Loucy (cell line): ENCODE measurements at regions not wholly inside any gene's neighbourhood (a gene's known extent, or its start where the extent isn't known, plus 50 kb on each side); places are given as distances from the start of the nearest gene placed in this dataset.

ENCODE experiments used
- EZH2phosphoT487 ChIP-seq: fragments of 200-600 bp; IDR thresholded peaks from 2 replicates; pipeline ENCODE4 v1.6.1; 2018; ENCODE audit warnings: antibody characterized with exemption, mild to moderate bottlenecking, moderate library complexity, borderline replicate concordance
- TF ChIP-seq, protein P1 (sequence below): fragments of 200-600 bp; sonication (generic); conservative IDR thresholded peaks from 2 replicates; pipeline ENCODE4 v1.5.1; 2014; ENCODE audit warnings: mild to moderate bottlenecking, antibody characterized with exemption, low read length

DNA sequence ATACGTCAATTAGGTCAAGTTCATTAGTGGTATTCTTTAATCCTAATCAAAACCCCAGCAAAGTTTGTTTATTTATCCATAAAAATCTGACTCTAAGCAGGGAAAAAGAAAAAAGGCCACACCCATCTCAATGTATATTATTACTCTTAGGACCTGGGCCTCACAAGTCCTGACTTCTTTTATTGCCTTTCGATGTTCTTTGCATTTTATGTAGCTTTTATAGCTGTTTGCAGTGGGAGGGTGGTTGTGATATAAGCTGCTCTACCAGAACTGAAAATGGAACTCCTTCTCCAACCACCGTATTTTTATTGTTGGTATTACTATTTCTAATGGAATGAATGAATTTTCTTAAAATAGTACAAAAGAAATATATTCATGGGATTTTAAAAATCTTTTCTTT lies 163.3 kb upstream of the FAM47C start:
- TF ChIP-seq, protein P1, sequence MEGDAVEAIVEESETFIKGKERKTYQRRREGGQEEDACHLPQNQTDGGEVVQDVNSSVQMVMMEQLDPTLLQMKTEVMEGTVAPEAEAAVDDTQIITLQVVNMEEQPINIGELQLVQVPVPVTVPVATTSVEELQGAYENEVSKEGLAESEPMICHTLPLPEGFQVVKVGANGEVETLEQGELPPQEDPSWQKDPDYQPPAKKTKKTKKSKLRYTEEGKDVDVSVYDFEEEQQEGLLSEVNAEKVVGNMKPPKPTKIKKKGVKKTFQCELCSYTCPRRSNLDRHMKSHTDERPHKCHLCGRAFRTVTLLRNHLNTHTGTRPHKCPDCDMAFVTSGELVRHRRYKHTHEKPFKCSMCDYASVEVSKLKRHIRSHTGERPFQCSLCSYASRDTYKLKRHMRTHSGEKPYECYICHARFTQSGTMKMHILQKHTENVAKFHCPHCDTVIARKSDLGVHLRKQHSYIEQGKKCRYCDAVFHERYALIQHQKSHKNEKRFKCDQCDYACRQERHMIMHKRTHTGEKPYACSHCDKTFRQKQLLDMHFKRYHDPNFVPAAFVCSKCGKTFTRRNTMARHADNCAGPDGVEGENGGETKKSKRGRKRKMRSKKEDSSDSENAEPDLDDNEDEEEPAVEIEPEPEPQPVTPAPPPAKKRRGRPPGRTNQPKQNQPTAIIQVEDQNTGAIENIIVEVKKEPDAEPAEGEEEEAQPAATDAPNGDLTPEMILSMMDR: no peak
- no peak for TF ChIP-seq EZH2phosphoT487
